SKM-1 treated with dmso at 0.1 percent for 144 hours (cell line): ENCODE measurements at regions not wholly inside any gene's neighbourhood (a gene's known extent, or its start where the extent isn't known, plus 50 kb on each side); places are given as distances from the start of the nearest gene placed in this dataset.
"Not testable (repeated sequence)": the region's sequence is repeated elsewhere in the genome, so short reads cannot be mapped to it uniquely, and the experiment has no call there.

Source experiments
- DNase-seq: peaks from one replicate; lab custom pipeline; 2025; ENCODE audit not compliant: unreplicated experiment; lab: John Stamatoyannopoulos, UW

- DNase-seq, result not testable (repeated sequence)
Observed at GRCh38 chr2:181737302-181737701, 57.0 kb upstream of the NEUROD1 start.

DNA sequence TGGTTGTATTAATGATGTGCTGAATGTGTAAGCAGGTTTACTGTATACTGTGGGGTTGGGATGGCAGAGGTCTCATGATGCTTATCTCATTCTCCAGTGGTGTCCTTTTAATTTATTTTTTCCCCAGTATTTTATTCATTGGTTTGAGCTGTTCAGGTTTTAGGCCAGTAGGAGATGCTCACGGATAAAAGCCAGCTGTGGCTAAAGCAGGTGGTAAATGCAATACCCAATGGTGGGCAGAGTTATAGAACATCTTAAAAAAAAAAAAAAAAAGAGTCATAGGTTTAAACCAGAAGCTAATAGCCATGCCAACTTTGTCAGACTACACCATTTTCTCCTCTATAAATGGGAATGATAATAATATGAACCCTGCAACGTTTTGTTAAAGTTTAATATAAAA, 57.8 kb upstream of the NEUROD1 start:
- no peak for DNase-seq

- no peak for DNase-seq
Observed at GRCh38 chr2:181738563-181738962, 58.2 kb upstream of the NEUROD1 start.

DNA sequence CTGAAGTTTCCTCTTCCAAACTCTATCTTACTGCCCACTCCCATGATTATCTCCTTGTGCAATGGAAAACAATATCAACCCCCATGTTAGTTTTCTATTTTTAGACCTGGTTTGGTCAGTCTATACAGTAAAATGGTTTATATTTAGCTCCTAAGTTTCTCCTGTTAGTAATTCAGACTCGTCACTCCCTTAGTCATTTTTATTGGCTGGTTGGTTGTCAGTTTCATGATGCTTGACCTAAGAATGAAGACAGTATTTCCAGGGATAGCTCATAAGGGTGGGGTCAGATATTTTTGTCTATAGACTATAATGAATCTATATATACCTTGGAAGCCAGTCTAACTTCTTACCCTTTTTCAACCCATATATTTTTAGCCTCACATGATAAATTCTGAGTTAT, 61.4 kb upstream of the NEUROD1 start:
- no peak for DNase-seq

- no peak for DNase-seq
Observed at GRCh38 chr2:181742361-181742760, 62.0 kb upstream of the NEUROD1 start.

DNA sequence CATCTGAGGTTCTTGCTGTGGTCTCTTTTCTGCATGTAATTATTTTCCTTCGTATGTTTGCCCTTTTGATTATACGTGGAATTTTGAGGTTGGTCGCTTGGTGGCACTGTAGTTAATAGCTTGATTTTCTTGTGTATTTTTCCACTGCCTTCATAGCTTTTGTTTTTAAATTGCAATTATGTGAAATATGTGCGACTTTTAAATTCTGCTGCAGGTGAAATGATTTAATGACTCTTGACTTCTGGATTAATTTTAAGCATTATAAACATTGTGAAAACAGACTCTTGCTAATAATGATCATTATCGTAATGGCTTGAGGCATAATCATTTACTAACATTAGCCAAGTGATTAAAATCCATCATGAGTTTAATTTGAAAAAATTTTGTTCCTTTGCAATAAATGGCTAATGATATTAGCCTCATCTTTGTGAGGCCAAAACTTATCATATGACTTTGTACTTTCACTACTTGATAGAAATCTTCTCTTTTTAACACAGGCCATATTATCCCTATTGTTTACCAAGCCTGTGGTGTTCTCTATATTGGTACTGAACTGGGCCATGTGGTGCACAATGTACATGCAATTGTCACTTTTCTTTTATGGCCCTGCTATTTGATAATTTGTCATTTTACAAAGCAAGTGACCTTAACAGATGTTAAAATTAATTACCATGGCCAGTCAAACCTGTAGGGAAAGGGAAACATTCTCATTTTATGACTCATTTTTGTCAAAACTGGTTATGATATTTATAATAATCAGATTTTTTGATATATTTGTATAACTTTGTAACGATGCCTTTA, 62.8 kb upstream of the NEUROD1 start:
- peak; percentile 40 for DNase-seq

DNA sequence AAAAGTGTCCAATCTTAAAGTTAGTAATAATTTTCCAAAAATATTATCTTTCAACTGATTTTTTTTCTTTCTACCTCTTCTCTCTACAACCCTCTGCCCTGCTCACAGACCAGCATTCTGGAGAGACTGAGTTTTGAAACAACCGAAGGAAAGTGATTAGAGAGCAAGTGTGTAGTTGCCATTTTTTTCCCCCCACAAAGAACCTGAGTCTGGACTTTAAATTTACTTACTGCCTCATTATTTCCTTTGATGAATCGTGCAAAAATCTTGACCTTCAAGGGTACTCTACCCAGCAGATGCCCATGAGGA, 63.4 kb upstream of the NEUROD1 start:
- no peak for DNase-seq

DNA sequence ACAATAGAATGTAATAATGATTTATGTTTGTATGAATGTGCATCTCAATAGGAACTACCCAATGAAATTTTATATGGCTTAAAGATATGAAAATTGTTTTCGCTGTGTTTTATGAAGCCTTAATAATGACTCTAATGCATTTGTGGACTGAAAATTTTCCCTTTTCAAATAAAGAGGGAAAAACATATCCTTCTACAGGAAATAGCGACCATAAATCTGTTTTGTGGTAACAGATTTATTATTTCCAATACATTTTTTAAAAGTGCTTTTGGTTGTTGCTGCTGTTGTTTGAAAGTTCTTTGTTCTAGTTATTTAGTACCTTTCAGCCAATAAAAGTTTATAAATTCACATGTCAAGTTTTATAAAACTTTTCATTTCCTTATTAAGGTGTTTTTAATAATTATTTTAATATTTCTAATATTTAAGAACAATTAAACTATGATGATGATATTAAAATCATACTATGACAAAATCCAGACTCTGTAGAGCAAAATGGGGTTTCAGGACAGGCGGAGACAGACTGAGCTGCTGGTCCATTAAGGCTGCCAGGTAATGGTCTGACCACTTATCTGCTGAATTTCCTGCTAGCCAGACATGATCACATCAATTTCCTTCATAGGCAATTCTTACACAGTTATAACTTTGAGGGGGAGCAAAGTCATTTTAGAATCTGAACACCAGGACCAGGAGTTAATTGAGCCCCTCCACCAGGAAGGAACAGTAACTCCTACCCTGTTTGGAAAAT, 65.7 kb upstream of the NEUROD1 start:
- no peak for DNase-seq

DNA sequence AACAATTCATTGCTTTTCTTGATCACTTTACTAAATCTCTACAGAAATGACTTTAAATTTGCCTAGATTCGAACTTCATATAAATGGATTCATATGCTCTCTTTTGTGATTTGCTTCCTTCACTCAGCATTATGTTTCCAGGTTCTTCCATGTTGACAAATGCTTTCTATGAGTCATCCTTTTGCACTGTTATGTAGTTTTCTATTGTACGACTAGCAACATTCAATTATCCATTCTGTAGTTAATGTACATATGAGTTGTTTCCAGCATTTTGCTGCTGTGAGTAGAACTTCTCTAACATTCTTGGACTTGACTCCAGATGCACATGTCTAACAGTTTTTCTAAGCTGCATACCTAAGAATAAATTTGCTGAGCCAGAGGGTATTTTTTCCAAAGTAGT, 66.5 kb upstream of the NEUROD1 start:
- DNase-seq, result no peak

DNA sequence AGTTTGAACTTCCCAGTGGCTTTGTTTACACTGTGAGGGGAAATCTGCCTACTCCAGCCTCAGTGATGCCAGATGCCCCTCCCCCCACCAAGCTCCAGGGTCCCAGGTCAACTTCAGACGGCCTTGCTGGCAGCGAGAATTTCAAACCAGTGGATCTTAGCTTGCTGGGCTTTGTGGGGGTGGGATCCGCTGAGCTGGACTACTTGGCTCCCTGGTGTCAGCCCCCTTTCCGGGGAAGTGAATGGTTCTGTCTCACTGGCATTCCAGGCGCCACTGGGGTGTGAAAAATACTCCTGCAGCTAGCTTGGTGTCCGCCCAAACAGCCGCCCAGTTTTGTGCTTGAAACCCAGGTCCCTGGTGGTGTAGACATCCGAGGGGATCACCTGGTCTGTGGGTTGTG, 70.0 kb upstream of the NEUROD1 start:
- no peak for DNase-seq

DNA sequence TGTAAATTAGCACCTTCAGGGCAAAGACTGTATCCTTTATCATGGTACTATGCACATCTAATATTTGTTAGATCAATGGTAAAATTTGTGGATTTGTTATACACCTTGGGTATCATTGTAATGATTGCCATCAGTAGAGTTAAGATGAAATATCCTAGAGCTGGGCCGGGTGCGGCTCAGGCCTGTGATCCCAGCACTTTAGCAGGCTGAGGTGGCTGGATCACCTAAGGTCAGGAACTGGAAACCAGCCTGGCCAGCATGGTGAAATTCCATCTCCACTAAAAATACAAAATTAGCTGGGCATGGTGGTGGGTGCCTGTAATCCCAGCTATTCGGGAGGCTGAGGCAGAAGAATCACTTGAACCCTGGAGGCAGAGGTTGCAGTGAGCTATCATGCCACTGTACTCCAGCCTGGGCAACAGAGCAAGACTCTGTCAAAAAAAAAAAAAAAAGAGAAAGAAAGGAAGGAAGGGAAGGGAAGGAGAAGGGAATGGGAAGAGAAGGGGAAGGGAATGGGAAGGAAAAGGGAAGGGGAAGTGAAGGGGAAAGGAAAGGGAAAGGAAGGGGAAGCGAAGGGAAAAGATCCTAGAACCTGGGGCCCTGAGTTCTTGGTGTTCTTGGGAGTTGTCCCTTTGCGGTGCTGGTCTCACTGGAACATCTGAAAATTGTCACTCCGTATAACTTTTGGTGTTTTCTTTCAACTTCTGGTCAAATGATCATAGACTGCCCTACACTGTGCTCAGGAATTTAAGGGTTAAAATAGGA, 71.1 kb upstream of the NEUROD1 start:
- no peak for DNase-seq

DNA sequence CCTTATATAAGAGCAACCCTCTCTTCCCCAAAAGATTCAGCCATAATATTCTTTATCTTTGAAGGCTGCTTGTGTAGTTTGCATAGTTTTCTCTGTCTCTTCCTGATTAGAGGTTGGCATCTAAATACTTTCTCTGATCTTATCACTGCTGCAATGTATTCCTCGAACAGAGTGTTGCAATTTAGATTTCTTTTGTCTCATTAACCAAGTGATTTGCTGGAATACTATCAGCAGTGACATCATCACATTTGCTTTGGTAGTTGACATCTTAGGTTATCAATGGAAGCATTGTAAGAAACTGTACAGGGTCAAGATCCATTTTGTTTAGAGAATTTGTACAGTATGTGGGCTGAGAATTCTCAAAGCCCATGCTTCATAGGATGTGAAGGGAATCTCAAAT, 72.0 kb upstream of the NEUROD1 start:
- DNase-seq, result no peak

- no peak for DNase-seq
Observed at GRCh38 chr2:181753686-181754085, 73.4 kb upstream of the NEUROD1 start.

- no peak for DNase-seq
Observed at GRCh38 chr2:181754105-181754504, 73.8 kb upstream of the NEUROD1 start.

DNA sequence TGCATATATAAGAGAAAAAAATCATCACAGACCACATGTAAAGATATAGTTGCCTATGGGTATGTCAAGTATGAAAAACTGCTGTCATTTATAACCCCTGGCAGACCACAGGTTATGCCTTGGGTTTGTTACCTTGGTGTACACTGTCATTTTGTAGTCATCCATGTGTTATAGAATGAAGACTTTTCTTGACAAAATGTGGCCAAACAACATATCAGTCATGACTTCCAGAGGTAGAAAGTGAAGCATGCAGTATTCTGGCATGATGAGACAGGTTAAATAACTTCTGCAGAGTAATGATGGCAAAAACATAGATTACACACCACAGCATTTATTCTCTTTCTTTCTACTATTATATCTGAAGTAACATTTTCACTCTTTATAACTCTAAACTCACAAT, 74.9 kb upstream of the NEUROD1 start:
- DNase-seq, result no peak

- no peak for DNase-seq
Observed at GRCh38 chr2:181760521-181760920, 80.2 kb upstream of the NEUROD1 start.

DNA sequence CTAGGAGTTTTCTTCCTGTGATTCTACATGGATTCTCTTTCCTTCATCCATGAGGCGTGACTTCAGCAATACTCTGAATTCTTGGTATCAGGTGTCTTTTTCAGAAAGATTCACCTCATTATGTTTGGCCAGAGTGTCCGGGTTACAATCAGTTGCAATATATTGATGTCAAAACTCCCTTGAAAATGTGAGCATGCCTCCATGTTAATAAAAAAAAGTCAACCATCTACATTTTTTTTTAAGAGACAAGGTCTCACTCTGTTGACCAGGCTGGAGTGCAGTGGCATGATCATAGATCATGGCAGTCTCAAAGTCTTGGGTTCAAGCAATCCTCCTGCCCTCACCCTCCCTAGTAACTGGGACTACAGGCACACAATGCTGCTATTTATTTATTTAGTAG, 80.9 kb upstream of the NEUROD1 start:
- DNase-seq, result no peak

DNA sequence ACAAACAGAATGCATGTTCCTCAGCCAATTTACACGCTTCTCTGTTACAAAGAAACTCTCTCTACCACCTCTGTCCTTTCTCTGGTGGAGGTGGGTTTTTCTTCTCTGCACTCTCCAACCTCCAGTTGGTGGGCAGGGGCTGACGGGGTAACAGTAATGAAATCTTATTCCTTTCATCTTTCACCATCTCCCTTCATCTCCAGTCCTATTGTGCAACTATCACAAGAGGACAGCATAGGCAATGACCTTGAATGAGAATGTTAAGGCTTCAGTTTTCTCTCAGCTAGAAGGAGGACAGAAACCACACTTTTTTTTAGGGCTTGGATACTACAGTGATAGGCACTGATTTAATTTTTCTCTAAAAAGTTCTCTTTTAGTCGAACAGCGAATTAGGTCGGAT, 81.7 kb upstream of the NEUROD1 start:
- no peak for DNase-seq

DNA sequence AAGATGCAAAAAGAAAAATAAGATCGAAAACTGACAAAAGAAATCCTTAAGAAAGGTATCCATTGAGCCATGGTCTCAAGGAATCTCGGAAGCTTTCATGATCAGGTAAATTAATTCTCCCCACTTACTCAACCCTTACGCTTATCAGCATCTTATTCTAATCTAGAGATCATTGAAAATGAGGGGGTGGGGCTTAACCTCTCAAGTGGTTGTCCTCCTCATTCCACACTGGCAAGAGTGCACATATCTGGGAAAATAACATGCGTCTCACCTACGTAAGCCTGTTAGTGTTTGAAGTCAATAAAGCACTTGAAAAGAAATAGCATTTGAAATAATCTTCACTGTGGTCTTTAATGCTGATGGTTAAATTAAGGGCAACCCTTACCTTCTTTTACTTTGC, 82.5 kb upstream of the NEUROD1 start:
- no peak for DNase-seq

- no peak for DNase-seq
Observed at GRCh38 chr2:181763423-181763822, 83.1 kb upstream of the NEUROD1 start.

DNA sequence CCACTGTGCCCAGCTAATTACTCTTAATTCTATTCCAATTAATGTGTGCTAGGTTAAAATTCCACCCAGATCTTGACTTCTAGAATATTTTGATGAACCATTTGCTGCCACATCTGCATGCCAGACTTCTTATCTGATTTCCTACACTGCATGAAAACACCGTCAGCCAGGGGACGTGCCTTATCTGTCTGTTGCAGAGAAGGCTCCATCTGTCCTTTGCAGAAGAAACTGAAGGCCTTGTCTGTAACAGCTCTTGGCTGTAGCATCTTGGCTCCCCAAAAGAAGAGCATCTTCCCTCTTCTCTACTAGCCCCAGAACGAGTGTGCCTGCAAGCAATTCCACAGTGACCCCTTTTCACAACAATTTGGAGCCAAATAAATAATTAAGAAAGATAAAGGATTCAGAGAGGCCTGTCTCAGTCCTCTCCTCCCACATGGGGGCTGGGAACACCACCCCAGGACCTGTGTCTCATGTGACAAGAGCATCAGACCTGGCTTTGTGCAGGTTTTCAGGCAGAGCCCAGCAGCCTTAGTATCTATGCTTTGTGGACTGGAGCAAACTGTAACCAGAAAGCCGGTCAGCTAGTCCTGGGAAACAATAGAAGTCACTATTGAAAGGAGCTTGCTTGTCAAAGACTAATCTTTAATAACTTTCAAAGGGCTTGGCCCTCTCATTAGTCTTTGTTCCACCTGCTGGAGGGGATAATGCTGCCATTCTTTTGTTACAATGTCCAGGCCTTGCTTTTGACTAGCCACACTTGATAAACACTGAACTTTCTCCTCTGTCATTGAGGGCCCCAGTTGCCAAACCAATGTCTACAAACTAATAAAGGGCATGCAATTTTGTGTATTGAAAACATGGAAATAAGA, 84.0 kb upstream of the NEUROD1 start:
- DNase-seq, result no peak
